HEK293 (cell line): ENCODE measurements at regions not wholly inside any gene's neighbourhood (a gene's known extent, or its start where the extent isn't known, plus 50 kb on each side); places are given as distances from the start of the nearest gene placed in this dataset.

ENCODE experiments used
- CTCF ChIA-PET: fragments of 350-600 bp; formaldehyde crosslinking; extraction: SDS; loops from one replicate; lab custom pipeline; 2021; ENCODE audit warnings: antibody characterized with exemption; lab: Yijun Ruan, JAX
- POLR2A ChIA-PET: fragments of 300-600 bp; formaldehyde crosslinking; extraction: SDS; loops from one replicate; lab custom pipeline; 2020; ENCODE audit warnings: antibody characterized with exemption, inconsistent platforms; lab: Yijun Ruan, JAX
- H3K27ac ChIP-seq: fragments of 200-500 bp; sonication (Bioruptor generic); 2 replicates; pipeline ENCODE4 v1.5.1; 2014; ENCODE audit warnings: low read depth, low read length, control low read depth, inconsistent platforms; ENCODE audit errors: extremely low read depth
- H3K36me3 ChIP-seq, 2 experiments: fragments of 200-500 bp in 1 of 2; sonication (Bioruptor generic) in 1 of 2; 1 replicate in 1 of 2; 2 replicates in 1 of 2; pipeline ENCODE4 v1.5.1; 2014 to 2017; ENCODE audit warnings: inconsistent platforms in 2 of 2, low read length in 2 of 2; ENCODE audit not compliant: control insufficient read depth in 2 of 2, insufficient read depth in 1 of 2
- H3K4me1 ChIP-seq: fragments of 200-500 bp; sonication (Bioruptor generic); 2 replicates; pipeline ENCODE4 v1.5.1; 2014; ENCODE audit warnings: mild to moderate bottlenecking, low read length, inconsistent platforms; ENCODE audit not compliant: control insufficient read depth, insufficient read depth
- H3K4me3 ChIP-seq: 2 replicates; pipeline ENCODE4 v1.5.1; 2011; ENCODE audit warnings: low read depth, mild to moderate bottlenecking, control low read depth, low read length, moderate library complexity
- H3K9me3 ChIP-seq: fragments of 200-500 bp; sonication (Bioruptor generic); 2 replicates; pipeline ENCODE4 v1.5.1; 2014; ENCODE audit warnings: low read depth, low read length, inconsistent platforms; ENCODE audit not compliant: control insufficient read depth, insufficient read depth
- GLI2 ChIP-seq: fragments of 450-650 bp; formaldehyde crosslinking; IDR thresholded peaks from 2 replicates; pipeline ENCODE4; 2017; ENCODE audit warnings: missing biosample characterization, missing genetic modification characterization, low read depth, borderline replicate concordance
- HOXD13 ChIP-seq: sonication (generic); formaldehyde crosslinking; IDR thresholded peaks from 2 replicates; pipeline ENCODE4 v1.8.0; 2022; ENCODE audit warnings: missing genetic modification reagents, borderline replicate concordance
- MZF1 ChIP-seq: fragments of 450-650 bp; formaldehyde crosslinking; IDR thresholded peaks from 2 replicates; pipeline ENCODE4 v1.5.1; 2017; ENCODE audit warnings: missing biosample characterization, missing genetic modification characterization, borderline replicate concordance
- OSR2 ChIP-seq: fragments of 450-650 bp; formaldehyde crosslinking; IDR thresholded peaks from 2 replicates; pipeline ENCODE4 v1.5.1; 2016; ENCODE audit warnings: missing biosample characterization, missing genetic modification characterization
- PRDM2 ChIP-seq: fragments of 450-650 bp; formaldehyde crosslinking; IDR thresholded peaks from 2 replicates; pipeline ENCODE4 v1.5.1; 2016; ENCODE audit warnings: missing biosample characterization, missing genetic modification characterization, borderline replicate concordance
- REPIN1 ChIP-seq: fragments of 450-650 bp; formaldehyde crosslinking; IDR thresholded peaks from 2 replicates; pipeline ENCODE4 v1.5.1; 2017; ENCODE audit warnings: missing biosample characterization, missing genetic modification characterization, low read depth
- SCRT2 ChIP-seq: fragments of 450-650 bp; formaldehyde crosslinking; IDR thresholded peaks from 2 replicates; pipeline ENCODE4 v1.5.1; 2016; ENCODE audit warnings: missing biosample characterization, missing genetic modification characterization
- SP3 ChIP-seq: fragments of 450-650 bp; formaldehyde crosslinking; IDR thresholded peaks from 2 replicates; pipeline ENCODE4 v1.5.1; 2016; ENCODE audit warnings: missing biosample characterization, missing genetic modification characterization
- TSHZ1 ChIP-seq: fragments of 450-650 bp; formaldehyde crosslinking; IDR thresholded peaks from 2 replicates; pipeline ENCODE4 v1.5.1; 2016; ENCODE audit warnings: missing biosample characterization, missing genetic modification characterization, borderline replicate concordance
- ZBTB48 ChIP-seq: fragments of 450-650 bp; formaldehyde crosslinking; IDR thresholded peaks from 2 replicates; pipeline ENCODE4 v1.5.1; 2016; ENCODE audit warnings: missing biosample characterization, missing genetic modification characterization
- ZFP69B ChIP-seq: fragments of 450-650 bp; formaldehyde crosslinking; IDR thresholded peaks from 2 replicates; pipeline ENCODE4 v1.5.1; 2016; ENCODE audit warnings: missing biosample characterization, missing genetic modification characterization
- ZNF24 ChIP-seq: fragments of 450-650 bp; formaldehyde crosslinking; IDR thresholded peaks from 2 replicates; pipeline ENCODE4 v1.5.1; 2016; ENCODE audit warnings: missing biosample characterization, missing genetic modification characterization
- ZNF248 ChIP-seq: fragments of 450-650 bp; formaldehyde crosslinking; IDR thresholded peaks from 2 replicates; pipeline ENCODE4 v1.5.1; 2017; ENCODE audit warnings: missing biosample characterization, missing genetic modification characterization
- ZNF302 ChIP-seq: fragments of 450-650 bp; formaldehyde crosslinking; IDR thresholded peaks from 2 replicates; pipeline ENCODE4 v1.5.1; 2016; ENCODE audit warnings: missing biosample characterization, missing genetic modification characterization, low read depth
- ZNF416 ChIP-seq: fragments of 450-650 bp; formaldehyde crosslinking; IDR thresholded peaks from 2 replicates; pipeline ENCODE4 v1.5.1; 2016; ENCODE audit warnings: missing biosample characterization, missing genetic modification characterization
- ZNF521 ChIP-seq: fragments of 450-650 bp; formaldehyde crosslinking; IDR thresholded peaks from 2 replicates; pipeline ENCODE4 v1.5.1; 2017; ENCODE audit warnings: missing biosample characterization, mild to moderate bottlenecking, missing genetic modification characterization
- ZNF580 ChIP-seq: fragments of 450-650 bp; formaldehyde crosslinking; IDR thresholded peaks from 2 replicates; pipeline ENCODE4 v1.5.1; 2016; ENCODE audit warnings: missing biosample characterization, missing genetic modification characterization
- ZNF677 ChIP-seq: fragments of 450-650 bp; IDR thresholded peaks from 2 replicates; pipeline ENCODE4 v1.5.0; 2018; ENCODE audit warnings: missing biosample characterization, mild to moderate bottlenecking, missing genetic modification characterization, moderate library complexity
- TF ChIP-seq, protein P1 (sequence below): fragments of 450-650 bp; formaldehyde crosslinking; IDR thresholded peaks from 2 replicates; pipeline ENCODE4 v1.5.1; 2016; ENCODE audit warnings: missing biosample characterization, missing genetic modification characterization

DNA sequence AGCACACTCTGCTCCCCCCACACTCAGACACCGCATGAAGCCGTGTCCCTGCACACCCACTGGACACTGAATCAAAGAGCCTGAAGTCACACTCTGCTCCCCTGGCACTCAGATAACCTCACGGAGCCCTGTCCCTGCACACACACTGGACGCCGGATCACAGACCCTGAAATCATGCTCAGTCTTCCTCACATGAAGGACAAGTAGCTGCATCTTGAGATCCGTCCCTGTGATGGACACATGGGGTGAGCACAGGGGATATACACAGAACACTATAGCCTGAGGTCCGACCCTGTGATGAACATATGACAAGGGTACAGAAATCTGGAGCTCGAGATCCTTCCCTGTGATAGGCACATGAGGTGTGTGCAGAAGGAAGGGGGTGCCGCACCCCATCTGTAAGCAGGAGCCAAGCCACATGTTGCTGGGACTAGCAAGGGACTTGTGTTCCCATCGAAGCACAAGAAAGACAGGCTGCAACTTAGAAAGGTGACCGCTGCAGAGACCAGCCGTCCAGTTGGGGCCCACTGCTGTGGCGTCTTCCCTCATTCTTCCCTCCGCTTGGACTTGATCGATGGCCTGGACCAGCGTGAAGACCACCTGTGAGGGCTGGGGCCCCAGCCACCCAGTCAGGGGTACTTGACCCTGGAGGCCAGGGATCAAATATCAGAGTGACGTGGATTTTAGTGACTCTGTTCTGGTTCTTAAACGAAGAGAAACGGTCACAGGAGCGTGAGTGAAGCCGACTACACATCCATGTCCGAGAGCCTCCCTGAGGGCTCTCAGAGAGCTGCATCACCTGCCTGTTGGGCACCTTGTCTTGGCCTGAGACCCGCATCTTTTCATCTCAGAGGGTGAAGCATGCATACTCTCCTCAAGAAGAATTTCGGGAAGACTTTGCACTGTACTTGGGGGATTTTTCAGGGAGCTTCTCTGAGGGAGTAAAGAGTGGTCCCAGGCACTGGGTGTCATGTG lies 391.7 kb upstream of the SALL3 start:
- Histone ChIP-seq H3K27ac (no peak overlapping the region), H3K36me3 (no peaks in the 10 kb centered on the region), H3K9me3 (no peaks in the 10 kb centered on the region), H3K4me1 (peaks cover 11% of the 10 kb centered on the region), H3K4me3 (no peak overlapping the region)
- ChIA-PET CTCF (interaction anchor here (0.6 to 0.9 kb wide), 3 partner anchors 152 to 398 kb away, joined by 3 to 4 read pairs (median 4); no protein-coding TSS in a partner anchor), POLR2A (no interaction called here)
- TF ChIP-seq ZNF248 (tag by site-specific recombination) (no peak), ZNF416 (tag by site-specific recombination) (no peak), SP3 (tag by site-specific recombination) (no peak), MZF1 (tag by site-specific recombination) (no peak)

DNA sequence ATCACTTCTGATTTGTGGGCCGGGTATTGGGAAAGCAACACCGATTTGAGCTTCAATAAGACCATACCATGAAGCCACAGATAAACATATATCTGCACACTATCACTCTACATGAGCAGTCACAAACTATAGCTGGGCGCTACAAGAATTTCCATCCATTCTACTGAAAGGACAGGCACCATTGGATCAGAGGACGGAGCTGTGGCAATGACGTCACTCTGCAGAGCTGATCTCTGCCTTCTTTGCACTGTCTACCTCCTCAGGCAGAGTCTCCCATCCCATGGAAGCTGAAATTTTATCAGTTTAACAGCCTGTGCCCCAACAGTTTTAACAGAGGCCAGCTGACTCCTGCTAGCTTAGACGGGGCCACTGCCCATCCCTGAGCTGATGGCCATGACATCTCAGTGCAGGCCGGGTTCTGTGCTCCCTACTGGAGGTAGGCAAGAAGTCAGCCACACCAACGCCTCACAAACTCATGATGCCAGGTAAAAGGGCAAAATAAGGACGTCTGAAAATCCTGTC lies 389.6 kb upstream of the SALL3 start:
- Histone ChIP-seq H3K9me3 (no peaks in the 10 kb centered on the region), H3K27ac (no peak overlapping the region), H3K4me3 (no peak overlapping the region), H3K36me3 (no peaks in the 10 kb centered on the region), H3K4me1 (peaks cover 11% of the 10 kb centered on the region)
- TF ChIP-seq ZNF24 (tag by site-specific recombination) = no peak
- no peak for TF ChIP-seq PRDM2 (tag by site-specific recombination)
- TF ChIP-seq ZNF580 (tag by site-specific recombination) = no peak
- TF ChIP-seq SCRT2 (tag by site-specific recombination) = no peak
- no peak for TF ChIP-seq GLI2 (tag by site-specific recombination)
- no peak for TF ChIP-seq ZBTB48
- TF ChIP-seq OSR2 (tag by site-specific recombination) = no peak
- TF ChIP-seq, protein P1, sequence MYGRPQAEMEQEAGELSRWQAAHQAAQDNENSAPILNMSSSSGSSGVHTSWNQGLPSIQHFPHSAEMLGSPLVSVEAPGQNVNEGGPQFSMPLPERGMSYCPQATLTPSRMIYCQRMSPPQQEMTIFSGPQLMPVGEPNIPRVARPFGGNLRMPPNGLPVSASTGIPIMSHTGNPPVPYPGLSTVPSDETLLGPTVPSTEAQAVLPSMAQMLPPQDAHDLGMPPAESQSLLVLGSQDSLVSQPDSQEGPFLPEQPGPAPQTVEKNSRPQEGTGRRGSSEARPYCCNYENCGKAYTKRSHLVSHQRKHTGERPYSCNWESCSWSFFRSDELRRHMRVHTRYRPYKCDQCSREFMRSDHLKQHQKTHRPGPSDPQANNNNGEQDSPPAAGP (tag by site-specific recombination) = no peak
- TF ChIP-seq HOXD13 = no peak
- no peak for TF ChIP-seq REPIN1 (tag by site-specific recombination)
- no peak for TF ChIP-seq ZNF677 (tag by site-specific recombination)
- no peak for TF ChIP-seq ZNF302
- no peak for TF ChIP-seq TSHZ1 (tag by site-specific recombination)
- no peak for TF ChIP-seq ZNF521 (tag by site-specific recombination)
- no peak for TF ChIP-seq ZFP69B (tag by site-specific recombination)
- CTCF ChIA-PET = no interaction called here
- POLR2A ChIA-PET = no interaction called here
